MM.1S (cell line): ENCODE measurements at regions not wholly inside any gene's neighbourhood (a gene's known extent, or its start where the extent isn't known, plus 50 kb on each side); places are given as distances from the start of the nearest gene placed in this dataset.

Source experiments
- DNase-seq: peaks from one replicate; pipeline ENCODE4 v3.0.0-alpha.2; 2015
- H2AFZ ChIP-seq: fragments of 300-600 bp; sonication (generic); 2 replicates; pipeline ENCODE4 v1.6.0; 2016; ENCODE audit warnings: antibody characterized with exemption, low read length
- H3F3A ChIP-seq: fragments of 300-600 bp; sonication (generic); 2 replicates; pipeline ENCODE4 v1.6.1; 2016; ENCODE audit warnings: mild to moderate bottlenecking, antibody characterized with exemption, low read length, moderate library complexity, mixed read lengths; ENCODE audit not compliant: insufficient read depth
- H3K27ac ChIP-seq: fragments of 300-600 bp; sonication (generic); 2 replicates; pipeline ENCODE4 v1.5.1; 2016; ENCODE audit warnings: mild to moderate bottlenecking, low read length
- H3K27me3 ChIP-seq: fragments of 300-600 bp; sonication (generic); replicated peaks from 2 replicates; pipeline ENCODE4 v1.6.0; 2016; ENCODE audit warnings: low read length; ENCODE audit not compliant: insufficient read depth
- H3K36me3 ChIP-seq: fragments of 300-600 bp; sonication (generic); replicated peaks from 2 replicates; pipeline ENCODE4 v1.6.1; 2016; ENCODE audit warnings: mild to moderate bottlenecking, low read length, mixed read lengths; ENCODE audit not compliant: insufficient read depth
- H3K4me1 ChIP-seq: fragments of 300-600 bp; sonication (generic); 2 replicates; pipeline ENCODE4 v1.6.1; 2016; ENCODE audit warnings: low read length, mixed read lengths
- H3K4me2 ChIP-seq: fragments of 300-600 bp; sonication (generic); 2 replicates; pipeline ENCODE4 v1.6.0; 2016; ENCODE audit warnings: low read depth, low read length
- H3K4me3 ChIP-seq: fragments of 300-600 bp; sonication (generic); 2 replicates; pipeline ENCODE4 v1.5.1; 2016; ENCODE audit warnings: low read length, mixed read lengths
- H3K79me2 ChIP-seq: fragments of 300-600 bp; sonication (generic); 2 replicates; pipeline ENCODE4 v1.6.1; 2016; ENCODE audit warnings: mixed run types, low read length, mixed read lengths
- H3K9ac ChIP-seq: fragments of 300-600 bp; sonication (generic); 2 replicates; pipeline ENCODE4 v1.6.1; 2016; ENCODE audit warnings: low read length, mixed read lengths
- H3K9me2 ChIP-seq: fragments of 300-600 bp; sonication (generic); replicated peaks from 2 replicates; pipeline ENCODE4 v1.6.1; 2016; ENCODE audit warnings: mild to moderate bottlenecking, low read length, mixed read lengths; ENCODE audit not compliant: insufficient read depth
- H3K9me3 ChIP-seq: fragments of 300-600 bp; sonication (generic); replicated peaks from 2 replicates; pipeline ENCODE4 v1.6.1; 2016; ENCODE audit warnings: mild to moderate bottlenecking, low read length, mixed read lengths; ENCODE audit not compliant: insufficient read depth
- H4K20me1 ChIP-seq: fragments of 300-600 bp; sonication (generic); 2 replicates; pipeline ENCODE4 v1.6.1; 2016; ENCODE audit warnings: mild to moderate bottlenecking, low read length, moderate library complexity, mixed read lengths; ENCODE audit not compliant: insufficient read depth
- EZH2 ChIP-seq: fragments of 300-600 bp; sonication (generic); optimal IDR thresholded peaks from 2 replicates; pipeline ENCODE3; 2017; ENCODE audit warnings: low read depth, mild to moderate bottlenecking, antibody characterized with exemption, low read length, mixed read lengths
- EZH2phosphoT487 ChIP-seq: fragments of 300-600 bp; sonication (generic); IDR thresholded peaks from 2 replicates; pipeline ENCODE4 v1.6.1; 2018; ENCODE audit warnings: antibody characterized with exemption, low read length
- TF ChIP-seq, protein P1 (sequence below): fragments of 300-600 bp; sonication (generic); IDR thresholded peaks from 2 replicates; pipeline ENCODE4 v1.5.1; 2016; ENCODE audit warnings: antibody characterized with exemption, low read length, mixed read lengths

DNA sequence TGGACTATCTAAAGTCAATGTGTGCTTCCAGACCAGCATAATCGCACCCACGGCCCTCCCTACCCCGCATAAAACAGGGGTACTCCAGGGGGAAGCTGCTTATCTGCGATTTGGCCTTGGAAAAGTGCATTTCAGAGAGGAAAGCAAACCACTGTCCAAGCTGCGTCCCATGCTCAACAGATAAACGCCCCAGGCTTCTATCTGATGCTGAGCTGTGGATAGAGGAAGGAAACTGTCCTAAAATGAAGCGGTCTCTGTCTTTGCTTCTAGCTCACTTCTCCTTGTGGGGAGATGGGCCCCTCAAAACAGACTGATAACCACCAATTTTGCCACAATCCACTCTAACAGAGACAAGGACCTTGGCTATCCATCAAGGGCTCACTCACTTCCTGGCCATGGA lies 160.5 kb upstream of the TNRC6C start:
- Histone ChIP-seq H3K4me3 (no peak overlapping the region), H3K4me1 (no peaks in the 10 kb centered on the region), H3K9ac (no peak overlapping the region), H3K9me3 (no peaks in the 10 kb centered on the region), H3K4me2 (no peak overlapping the region), H3K27ac (no peak overlapping the region), H3K36me3 (no peaks in the 10 kb centered on the region), H4K20me1 (no peaks in the 10 kb centered on the region), H3F3A (no peaks in the 10 kb centered on the region), H3K79me2 (no peaks in the 10 kb centered on the region), H2AFZ (no peak overlapping the region), H3K9me2 (no peaks in the 10 kb centered on the region), H3K27me3 (peaks cover 97% of the 10 kb centered on the region)
- TF ChIP-seq, protein P1, sequence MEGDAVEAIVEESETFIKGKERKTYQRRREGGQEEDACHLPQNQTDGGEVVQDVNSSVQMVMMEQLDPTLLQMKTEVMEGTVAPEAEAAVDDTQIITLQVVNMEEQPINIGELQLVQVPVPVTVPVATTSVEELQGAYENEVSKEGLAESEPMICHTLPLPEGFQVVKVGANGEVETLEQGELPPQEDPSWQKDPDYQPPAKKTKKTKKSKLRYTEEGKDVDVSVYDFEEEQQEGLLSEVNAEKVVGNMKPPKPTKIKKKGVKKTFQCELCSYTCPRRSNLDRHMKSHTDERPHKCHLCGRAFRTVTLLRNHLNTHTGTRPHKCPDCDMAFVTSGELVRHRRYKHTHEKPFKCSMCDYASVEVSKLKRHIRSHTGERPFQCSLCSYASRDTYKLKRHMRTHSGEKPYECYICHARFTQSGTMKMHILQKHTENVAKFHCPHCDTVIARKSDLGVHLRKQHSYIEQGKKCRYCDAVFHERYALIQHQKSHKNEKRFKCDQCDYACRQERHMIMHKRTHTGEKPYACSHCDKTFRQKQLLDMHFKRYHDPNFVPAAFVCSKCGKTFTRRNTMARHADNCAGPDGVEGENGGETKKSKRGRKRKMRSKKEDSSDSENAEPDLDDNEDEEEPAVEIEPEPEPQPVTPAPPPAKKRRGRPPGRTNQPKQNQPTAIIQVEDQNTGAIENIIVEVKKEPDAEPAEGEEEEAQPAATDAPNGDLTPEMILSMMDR, result no peak
- TF ChIP-seq EZH2phosphoT487, result no peak
- TF ChIP-seq EZH2, result no peak
- DNase-seq, result no peak

DNA sequence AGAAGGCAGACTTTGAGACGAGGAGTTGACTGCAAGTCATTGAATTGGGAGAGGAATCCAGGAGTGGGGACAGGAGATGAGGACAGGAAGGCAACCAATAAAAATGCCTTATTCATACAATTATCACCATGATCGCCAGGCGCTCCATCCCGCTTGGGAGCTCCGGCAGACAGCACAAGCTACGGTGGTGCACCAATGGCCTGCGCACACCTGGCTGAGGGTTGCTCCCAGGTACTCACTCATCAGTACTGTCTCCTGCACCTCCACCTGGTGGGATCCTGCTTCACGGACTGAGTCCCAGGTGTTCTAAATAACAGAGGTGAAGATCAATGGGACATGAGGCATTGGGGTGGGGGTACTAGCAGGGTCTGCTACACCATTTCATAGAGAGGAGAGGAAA lies 160.0 kb upstream of the TNRC6C start:
- no peak for DNase-seq
- TF ChIP-seq EZH2, result no peak
- TF ChIP-seq EZH2phosphoT487, result no peak
- TF ChIP-seq, protein P1, result no peak
- no peak overlapping the region for H3K27ac ChIP-seq
- no peaks in the 10 kb centered on the region for H3K36me3 ChIP-seq
- H3K9me2 ChIP-seq, result no peaks in the 10 kb centered on the region
- H3K4me2 ChIP-seq, result no peak overlapping the region
- H3K9ac ChIP-seq, result no peak overlapping the region
- peaks cover 97% of the 10 kb centered on the region for H3K27me3 ChIP-seq
- no peak overlapping the region for H2AFZ ChIP-seq
- no peaks in the 10 kb centered on the region for H3F3A ChIP-seq
- no peaks in the 10 kb centered on the region for H4K20me1 ChIP-seq
- no peaks in the 10 kb centered on the region for H3K4me1 ChIP-seq
- no peaks in the 10 kb centered on the region for H3K79me2 ChIP-seq
- H3K9me3 ChIP-seq, result no peaks in the 10 kb centered on the region
- no peak overlapping the region for H3K4me3 ChIP-seq

DNA sequence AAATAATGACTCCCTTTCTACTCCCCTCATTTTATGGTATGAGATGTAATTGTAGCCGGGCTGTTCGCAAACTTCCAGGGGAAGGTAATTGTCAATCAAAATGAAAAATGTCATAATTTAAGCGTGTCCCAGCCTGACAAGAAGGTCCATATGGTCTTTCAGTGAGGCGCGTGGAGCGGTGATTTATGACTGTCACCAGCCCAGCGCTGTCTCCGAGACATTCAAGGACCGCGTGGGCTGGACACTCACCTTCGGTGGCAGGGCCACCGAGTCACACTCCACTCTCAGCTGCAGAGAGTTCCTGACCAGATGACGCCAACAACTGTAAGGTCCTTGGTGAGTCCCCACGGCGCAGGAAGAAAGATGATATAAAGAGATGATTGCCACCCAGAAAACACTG lies 157.7 kb upstream of the TNRC6C start:
- Histone ChIP-seq H3K27ac (no peak overlapping the region), H3K36me3 (no peaks in the 10 kb centered on the region), H4K20me1 (no peaks in the 10 kb centered on the region), H3F3A (no peaks in the 10 kb centered on the region), H3K4me1 (no peaks in the 10 kb centered on the region), H3K4me2 (no peak overlapping the region), H3K79me2 (no peaks in the 10 kb centered on the region), H3K9me3 (no peaks in the 10 kb centered on the region), H3K27me3 (peaks cover 97% of the 10 kb centered on the region), H2AFZ (no peak overlapping the region), H3K4me3 (no peak overlapping the region), H3K9me2 (no peaks in the 10 kb centered on the region), H3K9ac (no peak overlapping the region)
- no peak for DNase-seq
- TF ChIP-seq, protein P1, result no peak
- TF ChIP-seq EZH2 (no peak), EZH2phosphoT487 (no peak)
